ENCODE measurements at regions not wholly inside any gene's neighbourhood (a gene's known extent, or its start where the extent isn't known, plus 50 kb on each side); places are given as distances from the start of the nearest gene placed in this dataset.

- no peak overlapping the region for H3K9ac ChIP-seq (ENCODE audit: low read length)
- H3K27me3 ChIP-seq (ENCODE audit: insufficient read depth, low read length) = no peaks in the 10 kb centered on the region
- no peak overlapping the region for H3K4me2 ChIP-seq (ENCODE audit: low read length)
- H3K9me3 ChIP-seq (ENCODE audit: low read length) = no peaks in the 10 kb centered on the region
- no peaks in the 10 kb centered on the region for H3K4me1 ChIP-seq (ENCODE audit: insufficient read depth, low read length, severe bottlenecking)
- H3K27ac ChIP-seq (ENCODE audit: low read depth, low read length, poor library complexity, severe bottlenecking) = no peak overlapping the region
- H2AFZ ChIP-seq (ENCODE audit: low read length) = no peak overlapping the region
- H4K20me1 ChIP-seq (ENCODE audit: insufficient read depth, low read length) = no peaks in the 10 kb centered on the region
- H3K79me2 ChIP-seq (ENCODE audit: insufficient read depth, low read length) = no peaks in the 10 kb centered on the region
- H3F3A ChIP-seq (ENCODE audit: insufficient read depth, low read length) = no peaks in the 10 kb centered on the region
- TF ChIP-seq EZH2 (IDR thresholded peaks at IDR 0.05; ENCODE audit: borderline replicate concordance, low read length) = no peak
- TF ChIP-seq, protein P1, sequence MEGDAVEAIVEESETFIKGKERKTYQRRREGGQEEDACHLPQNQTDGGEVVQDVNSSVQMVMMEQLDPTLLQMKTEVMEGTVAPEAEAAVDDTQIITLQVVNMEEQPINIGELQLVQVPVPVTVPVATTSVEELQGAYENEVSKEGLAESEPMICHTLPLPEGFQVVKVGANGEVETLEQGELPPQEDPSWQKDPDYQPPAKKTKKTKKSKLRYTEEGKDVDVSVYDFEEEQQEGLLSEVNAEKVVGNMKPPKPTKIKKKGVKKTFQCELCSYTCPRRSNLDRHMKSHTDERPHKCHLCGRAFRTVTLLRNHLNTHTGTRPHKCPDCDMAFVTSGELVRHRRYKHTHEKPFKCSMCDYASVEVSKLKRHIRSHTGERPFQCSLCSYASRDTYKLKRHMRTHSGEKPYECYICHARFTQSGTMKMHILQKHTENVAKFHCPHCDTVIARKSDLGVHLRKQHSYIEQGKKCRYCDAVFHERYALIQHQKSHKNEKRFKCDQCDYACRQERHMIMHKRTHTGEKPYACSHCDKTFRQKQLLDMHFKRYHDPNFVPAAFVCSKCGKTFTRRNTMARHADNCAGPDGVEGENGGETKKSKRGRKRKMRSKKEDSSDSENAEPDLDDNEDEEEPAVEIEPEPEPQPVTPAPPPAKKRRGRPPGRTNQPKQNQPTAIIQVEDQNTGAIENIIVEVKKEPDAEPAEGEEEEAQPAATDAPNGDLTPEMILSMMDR (IDR thresholded peaks at IDR 0.05; ENCODE audit: low read length) = no peak
- no peak overlapping the region for H3K4me3 ChIP-seq (ENCODE audit: low read depth, low read length, poor library complexity, severe bottlenecking)
- no peaks in the 10 kb centered on the region for H3K36me3 ChIP-seq (ENCODE audit: insufficient read depth, low read length)
- no peaks in the 10 kb centered on the region for H3K9me2 ChIP-seq (ENCODE audit: low read depth, low read length)
These were observed 230.9 kb upstream of the ZSWIM2 start for GRCh38 chr2:187079901-187080300.

DNA sequence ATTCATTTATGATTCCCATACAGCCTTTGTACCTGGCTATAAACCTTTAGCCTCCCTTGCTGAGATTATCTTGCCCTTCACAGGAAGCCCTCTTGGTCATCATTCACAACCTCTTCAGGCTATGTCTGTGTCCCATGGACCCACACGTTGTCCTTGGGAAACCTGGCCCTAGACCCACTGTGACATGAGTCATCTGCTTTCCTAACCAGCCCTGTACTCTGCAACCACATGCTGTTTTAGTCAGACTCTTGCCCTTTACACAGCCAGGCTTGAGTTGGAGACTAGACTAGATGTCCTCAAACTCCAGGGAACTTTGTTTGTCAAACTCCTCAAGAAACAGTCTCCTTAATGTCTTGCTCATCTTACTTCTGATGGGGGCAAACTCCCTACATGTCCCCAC lies 229.3 kb upstream of the ZSWIM2 start:
- H3K4me1 ChIP-seq (ENCODE audit: insufficient read depth, low read length, severe bottlenecking) = no peaks in the 10 kb centered on the region
- no peaks in the 10 kb centered on the region for H3K36me3 ChIP-seq (ENCODE audit: insufficient read depth, low read length)
- no peak overlapping the region for H2AFZ ChIP-seq (ENCODE audit: low read length)
- no peaks in the 10 kb centered on the region for H3F3A ChIP-seq (ENCODE audit: insufficient read depth, low read length)
- no peaks in the 10 kb centered on the region for H4K20me1 ChIP-seq (ENCODE audit: insufficient read depth, low read length)
- no peak overlapping the region for H3K4me2 ChIP-seq (ENCODE audit: low read length)
- no peak overlapping the region for H3K4me3 ChIP-seq (ENCODE audit: low read depth, low read length, poor library complexity, severe bottlenecking)
- no peaks in the 10 kb centered on the region for H3K9me3 ChIP-seq (ENCODE audit: low read length)
- no peak for TF ChIP-seq EZH2 (IDR thresholded peaks at IDR 0.05; ENCODE audit: borderline replicate concordance, low read length)
- TF ChIP-seq, protein P1 (IDR thresholded peaks at IDR 0.05; ENCODE audit: low read length) = no peak
- H3K27me3 ChIP-seq (ENCODE audit: insufficient read depth, low read length) = no peaks in the 10 kb centered on the region
- H3K27ac ChIP-seq (ENCODE audit: low read depth, low read length, poor library complexity, severe bottlenecking) = no peak overlapping the region
- H3K9ac ChIP-seq (ENCODE audit: low read length) = no peak overlapping the region
- H3K79me2 ChIP-seq (ENCODE audit: insufficient read depth, low read length) = no peaks in the 10 kb centered on the region
- no peaks in the 10 kb centered on the region for H3K9me2 ChIP-seq (ENCODE audit: low read depth, low read length)

GRCh38 chr2:187075671-187076070 lies 226.7 kb upstream of the ZSWIM2 start:
- Histone ChIP-seq H4K20me1 (ENCODE audit: insufficient read depth, low read length) (no peaks in the 10 kb centered on the region), H3K36me3 (ENCODE audit: insufficient read depth, low read length) (no peaks in the 10 kb centered on the region), H2AFZ (ENCODE audit: low read length) (no peak overlapping the region), H3K27ac (ENCODE audit: low read depth, low read length, poor library complexity, severe bottlenecking) (no peak overlapping the region), H3K27me3 (ENCODE audit: insufficient read depth, low read length) (no peaks in the 10 kb centered on the region), H3K9ac (ENCODE audit: low read length) (no peak overlapping the region), H3K4me2 (ENCODE audit: low read length) (no peak overlapping the region), H3K79me2 (ENCODE audit: insufficient read depth, low read length) (no peaks in the 10 kb centered on the region), H3K9me2 (ENCODE audit: low read depth, low read length) (no peaks in the 10 kb centered on the region), H3K4me3 (ENCODE audit: low read depth, low read length, poor library complexity, severe bottlenecking) (no peak overlapping the region), H3K9me3 (ENCODE audit: low read length) (no peaks in the 10 kb centered on the region), H3K4me1 (ENCODE audit: insufficient read depth, low read length, severe bottlenecking) (no peaks in the 10 kb centered on the region), H3F3A (ENCODE audit: insufficient read depth, low read length) (no peaks in the 10 kb centered on the region)
- TF ChIP-seq, protein P1 (IDR thresholded peaks at IDR 0.05; ENCODE audit: low read length) = no peak
- TF ChIP-seq EZH2 (IDR thresholded peaks at IDR 0.05; ENCODE audit: borderline replicate concordance, low read length) = no peak
